Mucosa of descending colon (tissue), 3 donors: ENCODE measurements at regions not wholly inside any gene's neighbourhood (a gene's known extent, or its start where the extent isn't known, plus 50 kb on each side); places are given as distances from the start of the nearest gene placed in this dataset.

Source experiments
- ATAC-seq: fragments of 200-7000 bp; cut with Tn5 transposase; one replicate; pipeline ENCODE4 v1.9.1; 2020; ENCODE audit warnings: mild to moderate bottlenecking, moderate library complexity
- DNase-seq, 3 donors: peaks; one replicate each; pipeline ENCODE4 v3.0.0-alpha.2; 2020
- H3K36me3 ChIP-seq: fragments of 200-600 bp; one replicate; pipeline ENCODE4 v1.8.0; 2021; ENCODE audit warnings: low read depth, mild to moderate bottlenecking
- H3K4me1 ChIP-seq: fragments of 200-600 bp; one replicate; pipeline ENCODE4 v1.8.0; 2021; ENCODE audit warnings: low read depth, mild to moderate bottlenecking
- H3K4me3 ChIP-seq: fragments of 200-600 bp; one replicate; pipeline ENCODE4 v1.8.0; 2021; ENCODE audit warnings: mild to moderate bottlenecking
- H3K9me3 ChIP-seq: fragments of 200-600 bp; one replicate; pipeline ENCODE4 v1.8.0; 2021; ENCODE audit warnings: mild to moderate bottlenecking
- intact Hi-C, 2 donors: fragments of 100-400 bp; cut with DNase I in 1 of 2; cut with micrococcal nuclease in 1 of 2; formaldehyde crosslinking; loops; one replicate each; pipeline versions ENCODE4 v1.11.0 to v1.11.1; 2022; cut with DNase I, micrococcal nuclease
- TF ChIP-seq, protein P1 (sequence below): fragments of 200-600 bp; IDR thresholded peaks from one replicate; pipeline ENCODE4 v1.8.0; 2022; ENCODE audit warnings: antibody characterized with exemption, mild to moderate bottlenecking
- donor health status: DM: no; HTN: no; CAD: no; lungs with moderate emphysema.
- donor health status: DM: no; HTN: no; CAD: no.
- donor health status: DM: no; HTN: yes; CAD: no.

DNA sequence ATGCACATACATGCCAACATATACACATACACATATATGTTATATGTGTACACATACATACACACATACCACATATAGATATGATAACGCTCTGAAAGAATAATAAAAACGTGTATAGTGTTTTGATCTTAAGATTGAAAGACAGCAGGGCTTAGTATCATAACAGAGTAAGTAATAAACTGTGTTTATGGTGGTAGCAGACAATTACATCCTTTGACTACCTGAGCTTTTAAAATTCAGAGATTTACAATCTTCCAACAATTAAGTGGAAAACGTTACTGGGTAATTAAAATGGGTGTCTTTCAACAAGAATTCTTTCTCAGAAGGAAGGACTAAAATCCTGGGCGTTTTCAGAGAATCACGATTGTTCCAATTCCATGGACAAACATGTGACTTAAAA, 552.4 kb downstream of the EPHA4 start:
- H3K36me3 ChIP-seq, result no peaks in the 10 kb centered on the region
- ATAC-seq (peak; percentile 54), DNase-seq (no peak)
- H3K4me3 ChIP-seq, result no peak overlapping the region
- intact Hi-C loops, result no loop called here
- no peaks in the 10 kb centered on the region for H3K9me3 ChIP-seq
- H3K4me1 ChIP-seq, result no peaks in the 10 kb centered on the region
- TF ChIP-seq, protein P1, sequence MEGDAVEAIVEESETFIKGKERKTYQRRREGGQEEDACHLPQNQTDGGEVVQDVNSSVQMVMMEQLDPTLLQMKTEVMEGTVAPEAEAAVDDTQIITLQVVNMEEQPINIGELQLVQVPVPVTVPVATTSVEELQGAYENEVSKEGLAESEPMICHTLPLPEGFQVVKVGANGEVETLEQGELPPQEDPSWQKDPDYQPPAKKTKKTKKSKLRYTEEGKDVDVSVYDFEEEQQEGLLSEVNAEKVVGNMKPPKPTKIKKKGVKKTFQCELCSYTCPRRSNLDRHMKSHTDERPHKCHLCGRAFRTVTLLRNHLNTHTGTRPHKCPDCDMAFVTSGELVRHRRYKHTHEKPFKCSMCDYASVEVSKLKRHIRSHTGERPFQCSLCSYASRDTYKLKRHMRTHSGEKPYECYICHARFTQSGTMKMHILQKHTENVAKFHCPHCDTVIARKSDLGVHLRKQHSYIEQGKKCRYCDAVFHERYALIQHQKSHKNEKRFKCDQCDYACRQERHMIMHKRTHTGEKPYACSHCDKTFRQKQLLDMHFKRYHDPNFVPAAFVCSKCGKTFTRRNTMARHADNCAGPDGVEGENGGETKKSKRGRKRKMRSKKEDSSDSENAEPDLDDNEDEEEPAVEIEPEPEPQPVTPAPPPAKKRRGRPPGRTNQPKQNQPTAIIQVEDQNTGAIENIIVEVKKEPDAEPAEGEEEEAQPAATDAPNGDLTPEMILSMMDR, result no peak

GRCh38 chr2:221022554-221022953, 549.5 kb downstream of the EPHA4 start:
- no peak overlapping the region for H3K4me3 ChIP-seq
- H3K36me3 ChIP-seq, result no peaks in the 10 kb centered on the region
- DNase-seq, result no peak
- intact Hi-C loops, result no loop called here
- no peak for ATAC-seq
- H3K9me3 ChIP-seq, result no peaks in the 10 kb centered on the region
- no peaks in the 10 kb centered on the region for H3K4me1 ChIP-seq
- TF ChIP-seq, protein P1, result no peak

GRCh38 chr2:221025398-221025797, 546.7 kb downstream of the EPHA4 start:
- intact Hi-C loops, result no loop called here
- TF ChIP-seq, protein P1, result no peak
- DNase-seq, result no peak

DNA sequence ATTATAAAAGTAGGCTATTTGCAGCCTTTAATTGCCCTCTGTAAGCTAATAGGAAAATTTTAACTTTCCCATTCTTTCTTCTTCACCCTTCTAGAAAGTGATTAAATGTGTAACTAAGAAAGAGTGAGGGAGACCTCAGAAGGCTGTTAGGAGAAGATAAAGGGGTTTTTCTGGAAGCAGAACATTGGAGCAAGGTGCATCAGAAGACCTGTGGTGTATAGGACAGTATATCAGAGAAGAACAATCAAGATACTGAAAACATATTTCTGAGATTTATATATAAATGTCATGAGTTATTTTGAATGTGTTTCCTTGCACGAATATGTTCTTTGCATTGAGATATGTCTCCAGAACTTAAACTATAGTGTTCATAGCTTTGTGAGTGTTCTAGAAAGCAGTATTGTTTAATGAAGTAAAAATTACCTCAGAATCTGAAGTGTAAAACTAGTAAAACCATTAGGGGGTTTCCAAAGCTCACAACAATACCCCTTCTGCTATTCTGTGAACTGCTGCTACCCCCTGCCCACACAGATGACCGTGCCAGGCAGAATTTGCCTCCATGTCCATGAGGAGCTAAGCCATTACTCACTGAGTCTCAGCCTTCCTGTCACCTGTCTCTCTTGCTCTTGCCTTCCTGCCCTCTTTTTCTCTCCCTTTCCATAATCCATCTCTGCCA, 537.9 kb downstream of the EPHA4 start:
- no peaks in the 10 kb centered on the region for H3K9me3 ChIP-seq
- ATAC-seq, result no peak
- no peak overlapping the region for H3K4me3 ChIP-seq
- TF ChIP-seq, protein P1, result no peak
- DNase-seq, result no peak
- no peaks in the 10 kb centered on the region for H3K36me3 ChIP-seq
- intact Hi-C loops, result no loop called here
- no peaks in the 10 kb centered on the region for H3K4me1 ChIP-seq

More at GRCh38 chr2:221025398-221025797, 546.7 kb downstream of the EPHA4 start:
- Histone ChIP-seq H3K36me3 (no peaks in the 10 kb centered on the region), H3K9me3 (no peaks in the 10 kb centered on the region), H3K4me3 (no peak overlapping the region), H3K4me1 (no peaks in the 10 kb centered on the region)
- peak; percentile 32 for ATAC-seq

DNA sequence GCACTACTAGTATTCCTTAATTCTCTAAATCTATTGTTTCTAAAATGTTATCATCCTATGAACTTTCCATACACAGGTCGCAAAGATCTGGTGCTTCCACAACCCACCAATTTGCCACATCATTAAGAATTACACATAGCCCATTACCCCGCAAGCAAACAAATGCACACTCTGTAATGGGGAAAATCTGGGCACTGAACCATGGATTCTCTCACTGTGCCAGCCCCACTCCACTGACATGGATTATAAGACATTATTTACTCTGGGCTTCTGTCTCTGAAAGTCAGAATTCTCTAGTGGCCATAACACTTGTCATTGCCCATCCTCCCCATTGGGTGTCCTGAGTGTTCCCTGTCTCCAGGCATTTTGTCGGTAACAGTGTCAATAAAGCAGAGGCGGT, 537.1 kb downstream of the EPHA4 start:
- ATAC-seq (no peak), DNase-seq (no peak)
- Histone ChIP-seq H3K9me3 (no peaks in the 10 kb centered on the region), H3K4me1 (no peaks in the 10 kb centered on the region), H3K36me3 (no peaks in the 10 kb centered on the region), H3K4me3 (no peak overlapping the region)
- intact Hi-C loops, result no loop called here
- TF ChIP-seq, protein P1, result no peak

- no peaks in the 10 kb centered on the region for H3K4me1 ChIP-seq
- ATAC-seq (no peak), DNase-seq (no peak)
- TF ChIP-seq, protein P1, result no peak
- intact Hi-C loops, result no loop called here
- no peaks in the 10 kb centered on the region for H3K36me3 ChIP-seq
- H3K9me3 ChIP-seq, result no peaks in the 10 kb centered on the region
- no peak overlapping the region for H3K4me3 ChIP-seq
Observed at GRCh38 chr2:221042926-221043325, 529.2 kb downstream of the EPHA4 start.
